ENCODE measurements at regions not wholly inside any gene's neighbourhood (a gene's known extent, or its start where the extent isn't known, plus 50 kb on each side); places are given as distances from the start of the nearest gene placed in this dataset.

GRCh38 chr12:127509066-127509778 lies 757.7 kb upstream of the TMEM132C start:
- Histone ChIP-seq H3K4ac (ENCODE audit: low read depth, low read length) (no peak overlapping the region), H3K23ac (ENCODE audit: insufficient read length, low read depth, low read length) (no peak overlapping the region), H2AK5ac (ENCODE audit: insufficient read length, low read length) (no peak overlapping the region), H4K8ac (replicated peaks; ENCODE audit: insufficient read length, low read depth, low read length) (no peak overlapping the region), H3K4me1 (ENCODE audit: insufficient read depth, low read length) (no peaks in the 10 kb centered on the region), H3K4me2 (ENCODE audit: insufficient read depth, insufficient read length, low read length) (no peak overlapping the region), H3K18ac (ENCODE audit: insufficient read length, low read depth, low read length) (no peak overlapping the region), H3K56ac (ENCODE audit: insufficient read length, low read depth, low read length) (no peak overlapping the region), H3K14ac (ENCODE audit: insufficient read depth, low read length) (no peak overlapping the region), H4K20me1 (ENCODE audit: control insufficient read depth, insufficient read depth, insufficient read length) (no peaks in the 10 kb centered on the region), H3K9me3 (ENCODE audit: control insufficient read depth, low read depth, low read length) (no peaks in the 10 kb centered on the region), H2AFZ (ENCODE audit: low read length) (no peak overlapping the region), H2BK5ac (ENCODE audit: insufficient read length, low read length) (no peak overlapping the region), H3T11ph (ENCODE audit: low read length) (no peak overlapping the region), H3K23me2 (ENCODE audit: insufficient read length, low read depth, low read length, poor library complexity, severe bottlenecking) (no peaks in the 10 kb centered on the region), H2BK12ac (ENCODE audit: insufficient read length, low read depth, low read length) (no peak overlapping the region), H3K27ac (ENCODE audit: insufficient read length, low read depth, low read length) (no peak overlapping the region), H2BK15ac (ENCODE audit: low read depth, low read length) (no peak overlapping the region), H3K79me1 (ENCODE audit: insufficient read depth, low read depth, low read length, poor library complexity, severe bottlenecking) (no peaks in the 10 kb centered on the region), H4K5ac (ENCODE audit: insufficient read length, low read depth, low read length) (no peak overlapping the region), H3K27me3 (ENCODE audit: insufficient read depth, low read length) (no peaks in the 10 kb centered on the region), H3K79me2 (ENCODE audit: insufficient read depth, low read length) (no peaks in the 10 kb centered on the region), H4K91ac (ENCODE audit: insufficient read length, low read depth, low read length) (no peak overlapping the region), H2BK20ac (ENCODE audit: low read depth, low read length, poor library complexity, severe bottlenecking) (no peak overlapping the region), H2BK120ac (ENCODE audit: low read depth, low read length, poor library complexity, severe bottlenecking) (no peak overlapping the region), H3K9ac (ENCODE audit: extremely low read depth, insufficient read length, low read length) (no peak overlapping the region)
- Mint-ChIP-seq H3K4me3 (no peak overlapping the region), H3K4me1 (peaks cover 0 to 1% of the 10 kb centered on the region in 2 experiments; a peak in 1 of 4 replicates), H3K36me3 (ENCODE audit: insufficient read depth in 1 of 3, low read depth in 3 of 3) (peaks cover 0 to 6% (median 1%) of the 10 kb centered on the region in 3 experiments; a peak in 1 of 7 replicates), H3K27me3 (ENCODE audit: low read depth) (no peaks in the 10 kb centered on the region), H3K9me3 (no peaks in the 10 kb centered on the region; a peak in 1 of 5 replicates), H3K27ac (no peak overlapping the region)
- TF ChIP-seq CTCF (conservative IDR thresholded peaks at IDR 0.05), result no peak
- no CpG with 5 or more reads among the region's 6 CpGs for WGBS (ENCODE audit: extremely low coverage, insufficient read length, low lambda C conversion rate)
- no peak for DNase-seq

All from H9 (cell line).